Heart left ventricle (tissue), 16 donors: ENCODE measurements at regions not wholly inside any gene's neighbourhood (a gene's known extent, or its start where the extent isn't known, plus 50 kb on each side); places are given as distances from the start of the nearest gene placed in this dataset.

ENCODE experiments used
- ATAC-seq, 4 donors: fragments of 200-7000 bp; cut with Tn5 transposase; one replicate each; pipeline ENCODE4 v1.9.1; 2020 to 2022; ENCODE audit warnings: moderate library complexity in 4 of 4, mild to moderate bottlenecking in 3 of 4, moderate number of reproducible peaks in 1 of 4
- DNase-seq, 5 donors: peaks; one replicate each; pipeline ENCODE4 v3.0.0-alpha.2; 2020
- H3K27ac ChIP-seq, 12 donors: fragments of 200-600 bp; sonication (generic) in 4 of 12; one replicate each; pipeline versions ENCODE4 v1.5.0 to v1.8.0; 2016 to 2022; ENCODE audit warnings: mild to moderate bottlenecking in 2 of 12
- H3K27me3 ChIP-seq, 9 donors: fragments of 200-600 bp; sonication (generic) in 2 of 9; one replicate each; pipeline versions ENCODE4 v1.5.1 to v1.8.0; 2016 to 2022; ENCODE audit warnings: mild to moderate bottlenecking in 3 of 9
- H3K36me3 ChIP-seq, 9 donors: fragments of 200-600 bp; sonication (generic) in 2 of 9; one replicate each; pipeline versions ENCODE4 v1.5.0 to v1.8.0; 2018 to 2022; ENCODE audit warnings: mild to moderate bottlenecking in 2 of 9
- H3K4me1 ChIP-seq, 12 donors: fragments of 200-600 bp; sonication (generic) in 4 of 12; one replicate each; pipeline versions ENCODE4 v1.5.0 to v1.8.0; 2016 to 2022; ENCODE audit warnings: mild to moderate bottlenecking in 3 of 12
- H3K4me3 ChIP-seq, 12 donors: fragments of 200-600 bp; sonication (generic) in 4 of 12; one replicate each; pipeline versions ENCODE4 v1.5.0 to v1.8.0; 2017 to 2022; ENCODE audit warnings: mild to moderate bottlenecking in 9 of 12, moderate library complexity in 4 of 12
- H3K9me3 ChIP-seq, 12 donors: fragments of 200-600 bp; sonication (generic) in 4 of 12; one replicate each; pipeline versions ENCODE4 v1.5.0 to v1.8.0; 2016 to 2022; ENCODE audit warnings: mild to moderate bottlenecking in 1 of 12
- POLR2A ChIP-seq, 2 donors: fragments of 450-650 bp; IDR thresholded peaks; one replicate each; pipeline ENCODE4 v1.6.1; 2017; ENCODE audit warnings: antibody characterized with exemption in 2 of 2, mild to moderate bottlenecking in 2 of 2, moderate library complexity in 2 of 2
- WGBS, 4 donors: extraction: QIAGEN DNeasy Blood & Tissue Kit in 2 of 4; methylation state at CpG; one replicate each; pipeline versions ENCODE4 v1.1.5 to v1.1.7; 2013 to 2018; 5-methylcytosine and 5-hydroxymethylcytosine counted together
- intact Hi-C, 10 donors: fragments of 100-400 bp; cut with DNase I; formaldehyde crosslinking; loops; one replicate each; pipeline versions ENCODE4 v1.11.1 to v1.14.2; 2022
- TF ChIP-seq, protein P1 (sequence below), 12 donors: fragments of 200-600 bp; sonication (generic) in 4 of 12; IDR thresholded peaks; one replicate each; pipeline versions ENCODE4 v1.5.0 to v1.8.0; 2018 to 2022; ENCODE audit warnings: antibody characterized with exemption in 12 of 12, mild to moderate bottlenecking in 5 of 12
- donor health status: ischemic (EF 13 %, LVEDD 7.1; RV severe dilation, severe dysfunction).
- donor health status: healthy with polysubstance abuse.
- donor health status: DM: no; HTN: yes; CAD: no.
- donor health status: DM: no; HTN: no; CAD: no.
- donor health status: ischemic (EF 25% LVEDD 6.9; RV normal size, moderate dysfunction).
- donor health status: ischemic (EF 25% LVEDD 5.7; RV mildly dilated, moderate dysfunction).
- donor health status: healthy.
- donor health status: DM: yes; HTN: yes; CAD: no.
- donor health status: ischemic (EF 35%, LVEDD 5.7; RV mildly dilated, moderate dysfunction).
- donor health status: nonischemic (EF 11% LVEDD 7.7; RV severe dilation, severe dysfunction).
- donor health status: DM: yes; HTN: yes; CAD: no.
- donor health status: PGD.
- donor health status: ischemic (EF 29% LVEDD 5.4; RV normal size, mild dysfunction).
- donor health status: nonischemic (EF 23%, LVEDD 6.1; RV moderate dilation, normal function).

DNA sequence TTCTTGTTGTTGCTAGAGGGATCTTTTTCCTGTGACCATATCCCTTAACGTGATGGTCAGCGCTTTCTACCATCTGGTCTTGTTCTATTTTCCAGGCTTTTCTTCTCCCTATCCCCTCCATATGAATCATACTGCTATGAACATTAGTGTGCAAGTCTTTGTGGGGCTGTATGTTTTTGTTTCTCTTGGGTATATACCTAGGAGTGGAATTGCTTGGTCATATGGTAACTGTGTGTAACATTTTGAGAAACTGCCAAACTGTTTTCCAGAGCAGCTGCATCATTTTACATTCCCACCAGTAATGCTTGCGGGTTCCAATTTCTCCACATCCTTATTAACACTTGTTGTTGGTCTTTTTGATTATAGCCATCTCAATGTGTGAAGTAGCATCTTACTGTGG, 121.4 kb downstream of the SPRY1 start:
- Histone ChIP-seq H3K27me3 (no peaks in the 10 kb centered on the region), H3K27ac (no peak overlapping the region), H3K9me3 (no peaks in the 10 kb centered on the region), H3K36me3 (no peaks in the 10 kb centered on the region), H3K4me1 (no peaks in the 10 kb centered on the region), H3K4me3 (no peak overlapping the region)
- WGBS, 4 donors = 96 to 98% (median 98%) methylated on average over 3 of the region's 3 CpGs
- ATAC-seq (no peak), DNase-seq (no peak)
- TF ChIP-seq POLR2A (IDR thresholded peaks at IDR 0.05) = no peak
- TF ChIP-seq, protein P1, sequence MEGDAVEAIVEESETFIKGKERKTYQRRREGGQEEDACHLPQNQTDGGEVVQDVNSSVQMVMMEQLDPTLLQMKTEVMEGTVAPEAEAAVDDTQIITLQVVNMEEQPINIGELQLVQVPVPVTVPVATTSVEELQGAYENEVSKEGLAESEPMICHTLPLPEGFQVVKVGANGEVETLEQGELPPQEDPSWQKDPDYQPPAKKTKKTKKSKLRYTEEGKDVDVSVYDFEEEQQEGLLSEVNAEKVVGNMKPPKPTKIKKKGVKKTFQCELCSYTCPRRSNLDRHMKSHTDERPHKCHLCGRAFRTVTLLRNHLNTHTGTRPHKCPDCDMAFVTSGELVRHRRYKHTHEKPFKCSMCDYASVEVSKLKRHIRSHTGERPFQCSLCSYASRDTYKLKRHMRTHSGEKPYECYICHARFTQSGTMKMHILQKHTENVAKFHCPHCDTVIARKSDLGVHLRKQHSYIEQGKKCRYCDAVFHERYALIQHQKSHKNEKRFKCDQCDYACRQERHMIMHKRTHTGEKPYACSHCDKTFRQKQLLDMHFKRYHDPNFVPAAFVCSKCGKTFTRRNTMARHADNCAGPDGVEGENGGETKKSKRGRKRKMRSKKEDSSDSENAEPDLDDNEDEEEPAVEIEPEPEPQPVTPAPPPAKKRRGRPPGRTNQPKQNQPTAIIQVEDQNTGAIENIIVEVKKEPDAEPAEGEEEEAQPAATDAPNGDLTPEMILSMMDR (IDR thresholded peaks at IDR 0.05) = no peak
- intact Hi-C loops = no loop called here

DNA sequence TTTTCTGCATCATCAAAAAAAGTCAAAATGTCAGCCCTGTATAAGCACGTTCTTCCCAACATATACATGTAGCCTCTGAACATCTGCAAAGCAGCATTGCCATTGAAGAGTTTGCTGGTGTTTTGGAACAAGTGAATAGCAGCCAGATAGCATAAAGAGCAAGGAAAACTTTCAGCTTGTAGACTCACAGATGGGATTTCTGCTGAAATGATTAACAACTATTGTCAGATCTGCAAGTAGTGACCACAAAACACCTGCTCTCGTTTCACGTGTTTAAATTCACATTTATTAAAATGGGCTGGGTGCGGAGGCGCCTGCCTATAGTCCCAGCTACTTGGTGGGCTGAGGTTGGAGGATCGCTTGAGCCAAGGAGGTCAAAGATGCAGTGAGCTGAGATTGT, 123.7 kb downstream of the SPRY1 start:
- Histone ChIP-seq H3K4me3 (no peak overlapping the region), H3K4me1 (no peaks in the 10 kb centered on the region), H3K27ac (no peak overlapping the region), H3K36me3 (no peaks in the 10 kb centered on the region), H3K9me3 (no peaks in the 10 kb centered on the region), H3K27me3 (no peaks in the 10 kb centered on the region)
- 92 to 96% (median 93%) methylated on average over 6 of the region's 6 CpGs for WGBS, 4 donors
- ATAC-seq (no peak), DNase-seq (no peak)
- no peak for TF ChIP-seq POLR2A (IDR thresholded peaks at IDR 0.05)
- TF ChIP-seq, protein P1 (IDR thresholded peaks at IDR 0.05) = no peak
- intact Hi-C loops = no loop called here

DNA sequence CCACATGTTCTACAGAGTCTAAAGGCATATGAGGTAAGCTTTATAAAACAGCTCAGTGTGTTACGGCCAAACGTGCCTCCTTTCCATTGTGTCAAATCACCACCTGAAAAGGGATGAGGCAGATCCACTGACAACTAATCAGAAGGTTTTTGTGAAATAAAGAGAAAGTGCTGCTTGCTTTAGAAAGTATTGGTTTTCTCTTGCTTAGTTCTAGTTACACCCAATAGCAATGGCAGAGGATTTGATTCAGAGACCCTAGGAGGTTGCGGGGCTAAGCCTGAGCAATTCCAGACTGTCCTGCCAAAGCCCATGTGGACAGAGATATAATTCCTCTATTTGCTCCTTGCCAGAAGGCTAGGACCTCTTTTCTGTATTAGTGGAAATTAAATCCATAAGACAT, 125.5 kb downstream of the SPRY1 start:
- H3K9me3 ChIP-seq = no peaks in the 10 kb centered on the region
- intact Hi-C loops = no loop called here
- ATAC-seq (no peak), DNase-seq (no peak)
- H3K4me3 ChIP-seq = no peak overlapping the region
- TF ChIP-seq, protein P1 (IDR thresholded peaks at IDR 0.05) = no peak
- no peak for TF ChIP-seq POLR2A (IDR thresholded peaks at IDR 0.05)
- H3K27ac ChIP-seq = no peak overlapping the region
- H3K27me3 ChIP-seq = no peaks in the 10 kb centered on the region
- no peaks in the 10 kb centered on the region for H3K36me3 ChIP-seq
- WGBS, 4 donors = 57 to 95% (median 93%) methylated on average over 3 of the region's 3 CpGs
- no peaks in the 10 kb centered on the region for H3K4me1 ChIP-seq

GRCh38 chr4:123522646-123523045, 126.1 kb downstream of the SPRY1 start:
- H3K4me1 ChIP-seq = no peaks in the 10 kb centered on the region
- intact Hi-C loops = no loop called here
- ATAC-seq (no peak), DNase-seq (no peak)
- TF ChIP-seq, protein P1 (IDR thresholded peaks at IDR 0.05) = no peak
- no peak for TF ChIP-seq POLR2A (IDR thresholded peaks at IDR 0.05)
- WGBS, 4 donors = 56 to 71% (median 61%) methylated on average over 3 of the region's 3 CpGs
- no peaks in the 10 kb centered on the region for H3K36me3 ChIP-seq
- H3K9me3 ChIP-seq = no peaks in the 10 kb centered on the region
- H3K27me3 ChIP-seq = no peaks in the 10 kb centered on the region
- no peak overlapping the region for H3K27ac ChIP-seq
- H3K4me3 ChIP-seq = no peak overlapping the region
